Jurkat, Clone E6-1 (cell line): ENCODE measurements at regions not wholly inside any gene's neighbourhood (a gene's known extent, or its start where the extent isn't known, plus 50 kb on each side); places are given as distances from the start of the nearest gene placed in this dataset.

Experiments used
- DNase-seq: peaks from one replicate; pipeline ENCODE4 v3.0.0-alpha.2; 2011; ENCODE audit warnings: low read depth, low spot score
- H3K4me3 ChIP-seq: 2 replicates; pipeline ENCODE4 v1.5.1; 2011; ENCODE audit warnings: mild to moderate bottlenecking, low read length, control low read depth, moderate library complexity

GRCh38 chr7:31445686-31446355 is 68.1 kb upstream of the ITPRID1 start:
- DNase-seq = no peak
- H3K4me3 ChIP-seq = no peak overlapping the region

GRCh38 chr7:31448649-31449048 is 65.2 kb upstream of the ITPRID1 start:
- DNase-seq = no peak

GRCh38 chr7:31455844-31456243 is 58.0 kb upstream of the ITPRID1 start:
- DNase-seq = no peak
- H3K4me3 ChIP-seq = no peak overlapping the region

More at GRCh38 chr7:31448649-31449048, 65.2 kb upstream of the ITPRID1 start:
- no peak overlapping the region for H3K4me3 ChIP-seq

GRCh38 chr7:31456646-31457368 is 57.1 kb upstream of the ITPRID1 start:
- H3K4me3 ChIP-seq = no peak overlapping the region
- DNase-seq = no peak

GRCh38 chr7:31457551-31457950 is 56.3 kb upstream of the ITPRID1 start:
- DNase-seq = no peak
- H3K4me3 ChIP-seq = no peak overlapping the region

- DNase-seq = no peak
- no peak overlapping the region for H3K4me3 ChIP-seq
These were observed 55.7 kb upstream of the ITPRID1 start for GRCh38 chr7:31458203-31458602.

GRCh38 chr7:31462636-31463035 is 51.3 kb upstream of the ITPRID1 start:
- no peak for DNase-seq
- no peak overlapping the region for H3K4me3 ChIP-seq
